ENCODE measurements at regions not wholly inside any gene's neighbourhood (a gene's known extent, or its start where the extent isn't known, plus 50 kb on each side); places are given as distances from the start of the nearest gene placed in this dataset.

- TF ChIP-seq CTCF (IDR thresholded peaks at IDR 0.05; ENCODE audit: low read length) = no peak
- TF ChIP-seq EZH2 (IDR thresholded peaks at IDR 0.05; ENCODE audit: borderline replicate concordance, low read length) = no peak
These were observed 915.5 kb downstream of the NR2F1-AS1 start for GRCh38 chr5:92665506-92665905.

Measured in OCI-LY1 (cell line).